HG02938 (cell line): ENCODE measurements at regions not wholly inside any gene's neighbourhood (a gene's known extent, or its start where the extent isn't known, plus 50 kb on each side); places are given as distances from the start of the nearest gene placed in this dataset.
"Not testable (repeated sequence)": the region's sequence is repeated elsewhere in the genome, so short reads cannot be mapped to it uniquely, and the experiment has no call there.

Experiments
- ATAC-seq: cut with Tn5 transposase; IDR thresholded peaks from one replicate; pipeline ENCODE4 v1.9.1; 2021; ENCODE audit warnings: mild to moderate bottlenecking, moderate library complexity; ENCODE audit not compliant: unreplicated experiment

DNA sequence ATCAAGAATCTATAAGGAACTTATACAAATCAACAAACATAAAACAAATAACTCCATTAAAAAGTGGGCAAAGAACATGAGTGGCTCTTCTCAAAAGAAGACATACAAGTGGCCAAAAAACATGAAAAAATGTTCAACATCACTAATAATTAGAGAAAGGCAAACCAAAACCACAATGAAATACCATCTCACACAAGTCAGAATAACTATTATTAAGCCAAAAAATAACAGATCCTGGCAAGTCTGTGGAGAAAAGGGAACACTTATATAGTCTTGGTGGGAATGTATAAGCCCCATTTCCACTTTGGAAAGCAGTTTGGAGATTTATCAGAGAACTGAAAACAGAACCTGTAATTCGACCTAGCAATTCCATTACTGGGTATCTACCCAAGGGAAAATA is 921.0 kb downstream of the KCNA4 start:
- no peak for ATAC-seq

DNA sequence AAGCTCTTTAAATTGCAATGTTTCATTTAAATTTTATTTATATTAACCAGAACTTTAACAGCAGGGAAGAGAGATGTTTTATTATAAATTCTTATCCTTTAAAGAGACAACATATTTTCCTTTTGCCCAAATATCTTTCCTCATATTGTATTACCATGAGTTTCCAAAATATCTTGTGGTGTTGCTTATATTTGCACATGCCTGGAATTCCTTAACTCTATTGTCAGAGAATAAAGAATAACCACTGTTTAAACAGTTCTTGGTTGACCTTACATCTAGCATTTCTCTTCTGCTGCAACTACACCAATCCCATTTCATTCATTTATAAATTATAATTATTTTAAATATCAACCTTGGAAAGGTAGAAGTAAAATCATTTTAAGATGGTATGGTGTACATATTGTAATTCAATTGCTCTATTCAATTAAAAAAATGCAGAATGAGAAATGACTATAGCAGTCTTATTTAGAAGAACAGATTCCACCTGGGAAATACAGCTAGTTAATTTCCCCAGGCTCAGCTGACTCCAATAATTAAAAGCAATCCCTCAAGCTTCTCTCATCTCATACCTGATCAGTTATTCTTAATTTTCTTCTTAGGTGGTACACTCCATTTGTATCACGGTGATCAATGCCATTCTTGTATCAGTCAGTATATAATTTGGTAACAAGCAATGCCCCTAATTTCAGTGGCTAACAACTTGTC is 923.3 kb downstream of the KCNA4 start:
- ATAC-seq = no peak

DNA sequence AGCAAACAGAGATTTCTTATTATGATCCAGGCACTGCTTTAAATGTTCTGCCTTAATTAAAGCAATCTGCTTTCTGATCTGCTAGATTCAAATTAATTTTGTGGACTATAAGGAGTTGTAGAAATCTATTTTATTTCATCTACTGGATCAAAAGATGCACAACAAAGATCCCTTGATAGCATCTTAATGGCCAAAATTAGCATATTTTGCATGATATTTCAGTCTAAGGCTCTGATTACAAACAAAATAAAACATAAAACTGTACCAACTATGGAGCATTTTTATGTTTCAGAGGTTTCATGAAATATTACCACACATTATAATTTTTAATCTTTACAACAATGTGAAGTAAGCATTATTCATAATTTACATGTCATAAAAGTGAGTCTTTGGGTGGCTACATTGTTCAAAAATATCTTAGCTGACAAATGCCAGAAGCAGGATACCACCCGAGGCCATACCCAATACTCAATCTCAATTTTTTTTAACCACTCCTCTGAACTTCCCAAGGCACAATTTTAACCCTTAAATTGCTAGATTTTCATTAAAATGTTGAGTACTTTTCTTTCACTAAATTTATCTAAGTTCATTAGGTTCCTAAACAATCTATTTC is 929.5 kb downstream of the KCNA4 start:
- no peak for ATAC-seq

DNA sequence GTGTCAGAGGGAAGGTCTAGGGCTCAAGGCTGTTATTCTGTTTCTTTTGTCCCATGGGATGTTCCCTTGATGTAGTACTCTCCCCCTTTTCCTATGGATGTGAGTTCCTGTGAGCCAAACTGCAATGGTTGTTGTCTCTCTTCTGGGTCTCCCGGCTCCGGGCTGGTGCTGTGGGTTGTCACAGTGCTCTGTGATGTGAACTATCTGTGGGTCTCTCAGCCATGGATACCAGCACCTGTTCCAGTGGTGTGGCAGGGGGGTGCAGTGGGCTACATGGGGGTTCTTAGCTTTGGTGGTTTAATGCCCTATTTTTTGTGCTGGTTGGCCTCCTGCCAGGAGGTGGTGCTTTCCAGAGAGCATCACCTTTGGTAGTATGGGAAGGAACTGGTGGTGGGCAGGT is 941.1 kb downstream of the KCNA4 start:
- ATAC-seq = no peak

DNA sequence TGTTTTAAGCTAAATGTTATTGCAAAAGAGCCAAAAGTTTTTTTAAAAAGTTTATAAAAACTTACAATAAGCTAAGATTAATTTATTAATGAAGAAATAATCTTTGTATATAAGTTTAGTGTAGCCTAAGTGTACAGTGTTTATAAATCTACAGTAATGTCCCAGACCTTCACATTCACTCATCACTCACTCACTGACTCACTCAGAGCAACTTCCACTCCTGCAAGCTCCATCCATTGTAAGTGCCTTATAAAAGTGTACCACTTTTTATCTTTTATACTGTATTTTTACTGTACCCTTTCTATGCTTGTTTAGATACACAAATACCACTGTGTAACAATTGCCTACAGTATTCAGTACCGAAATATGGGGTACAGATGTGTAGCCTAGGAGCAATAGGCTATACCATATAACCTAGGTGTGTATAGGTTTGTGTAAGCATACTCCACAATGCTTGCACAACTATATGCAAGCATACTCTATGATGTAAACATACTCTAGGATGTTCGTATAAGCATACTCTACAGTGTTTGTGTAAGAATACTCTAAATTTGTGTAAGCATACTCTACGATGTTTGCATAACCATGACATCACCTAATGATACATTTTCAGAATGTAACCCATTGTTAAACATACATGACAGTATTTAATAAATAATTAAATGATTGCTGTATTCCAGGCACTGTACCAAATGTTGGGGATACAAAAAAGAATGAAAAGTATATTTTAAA is 953.0 kb downstream of the KCNA4 start:
- no peak for ATAC-seq

DNA sequence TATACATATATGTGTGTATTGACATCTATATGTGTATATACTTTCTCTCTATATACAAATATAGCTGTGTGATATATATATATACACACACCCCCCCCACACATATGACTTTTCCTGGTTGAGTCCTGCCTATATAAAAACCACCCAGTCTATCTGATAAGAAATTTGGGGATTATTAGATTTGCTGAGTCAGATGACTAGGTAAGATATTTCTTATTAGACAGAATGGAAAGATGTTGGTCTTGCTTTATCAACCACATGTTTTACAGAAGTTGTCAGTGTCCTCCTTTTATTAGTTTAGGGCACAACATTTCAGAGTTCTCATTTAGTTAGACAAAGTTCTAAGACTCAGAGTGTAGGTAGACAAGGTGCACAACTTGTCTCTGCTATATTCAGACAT is 953.3 kb downstream of the METTL15 start:
- ATAC-seq = no peak

DNA sequence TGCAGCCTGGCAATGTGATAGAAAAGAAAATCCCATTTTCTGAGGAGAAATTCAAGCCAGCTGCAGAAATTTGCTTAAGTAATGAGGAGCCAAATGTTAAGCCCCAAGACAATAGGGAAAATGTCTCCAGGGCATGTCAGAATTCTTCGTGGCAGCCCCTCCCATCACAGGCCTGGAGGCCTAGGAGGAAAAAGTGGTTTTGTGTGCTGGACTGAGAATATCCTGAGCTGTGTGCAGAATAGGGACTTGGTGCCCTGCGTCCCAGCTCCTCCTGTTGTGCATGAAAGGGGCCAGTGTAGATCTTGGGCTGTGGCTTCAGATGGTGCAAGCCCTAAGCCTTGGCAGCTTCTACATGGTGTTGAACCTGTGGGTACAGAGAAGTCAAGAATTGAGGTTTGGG is 948.3 kb downstream of the METTL15 start:
- not testable (repeated sequence) for ATAC-seq

DNA sequence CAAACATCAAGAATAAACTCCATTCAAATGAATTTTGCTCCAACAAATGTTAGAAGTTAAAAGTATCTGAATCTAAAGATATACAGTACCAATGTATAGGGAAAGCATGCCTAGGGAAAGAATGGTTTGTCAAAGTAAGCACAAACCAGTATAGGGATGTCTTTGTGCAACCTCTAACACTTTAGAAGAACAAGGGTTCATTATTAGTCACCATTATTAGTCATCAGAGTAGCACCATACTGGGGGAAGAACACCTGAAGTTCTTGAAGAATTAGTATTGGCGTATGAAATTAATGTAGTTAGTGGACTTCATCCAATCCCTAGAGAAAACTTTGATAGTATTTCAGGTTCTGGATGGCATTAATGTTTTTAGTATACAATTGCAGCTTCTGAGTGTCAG is 943.7 kb downstream of the METTL15 start:
- ATAC-seq = no peak

DNA sequence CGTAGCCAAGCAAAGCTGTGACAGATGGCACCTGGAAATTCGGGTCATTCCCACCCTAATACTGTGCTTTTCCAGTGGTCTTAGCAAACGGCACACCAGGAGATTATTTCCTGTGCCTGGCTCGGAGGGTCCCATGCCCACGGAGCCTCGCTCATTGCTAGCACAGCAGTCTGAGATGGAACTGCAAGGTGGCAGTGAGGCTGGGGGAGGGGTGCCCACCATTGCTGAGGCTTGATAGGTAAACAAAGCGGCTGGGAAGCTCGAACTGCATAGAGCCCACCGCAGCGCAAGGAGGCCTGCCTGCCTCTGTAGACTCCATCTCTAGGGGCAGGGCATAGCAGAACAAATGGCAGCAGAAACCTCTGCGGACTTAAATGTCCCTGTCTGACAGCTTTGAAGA is 942.8 kb downstream of the METTL15 start:
- not testable (repeated sequence) for ATAC-seq

DNA sequence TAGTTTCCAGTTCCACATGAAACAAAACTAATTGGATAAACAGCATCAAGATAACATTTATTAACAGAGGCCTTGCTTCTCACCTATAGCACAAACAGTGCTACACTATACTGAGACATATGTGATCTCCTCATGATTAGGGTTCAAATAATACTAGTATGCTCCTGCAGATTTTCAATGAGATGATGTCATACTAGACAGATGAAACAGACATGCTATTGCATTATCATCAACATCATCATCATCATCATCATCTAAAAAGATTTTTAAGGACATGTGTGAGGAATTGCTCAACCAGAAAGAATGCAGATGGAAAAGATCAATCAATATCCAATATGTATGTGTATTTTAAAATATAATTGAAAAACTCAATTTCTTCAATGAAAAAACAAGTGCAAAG is 932.3 kb downstream of the METTL15 start:
- no peak for ATAC-seq

DNA sequence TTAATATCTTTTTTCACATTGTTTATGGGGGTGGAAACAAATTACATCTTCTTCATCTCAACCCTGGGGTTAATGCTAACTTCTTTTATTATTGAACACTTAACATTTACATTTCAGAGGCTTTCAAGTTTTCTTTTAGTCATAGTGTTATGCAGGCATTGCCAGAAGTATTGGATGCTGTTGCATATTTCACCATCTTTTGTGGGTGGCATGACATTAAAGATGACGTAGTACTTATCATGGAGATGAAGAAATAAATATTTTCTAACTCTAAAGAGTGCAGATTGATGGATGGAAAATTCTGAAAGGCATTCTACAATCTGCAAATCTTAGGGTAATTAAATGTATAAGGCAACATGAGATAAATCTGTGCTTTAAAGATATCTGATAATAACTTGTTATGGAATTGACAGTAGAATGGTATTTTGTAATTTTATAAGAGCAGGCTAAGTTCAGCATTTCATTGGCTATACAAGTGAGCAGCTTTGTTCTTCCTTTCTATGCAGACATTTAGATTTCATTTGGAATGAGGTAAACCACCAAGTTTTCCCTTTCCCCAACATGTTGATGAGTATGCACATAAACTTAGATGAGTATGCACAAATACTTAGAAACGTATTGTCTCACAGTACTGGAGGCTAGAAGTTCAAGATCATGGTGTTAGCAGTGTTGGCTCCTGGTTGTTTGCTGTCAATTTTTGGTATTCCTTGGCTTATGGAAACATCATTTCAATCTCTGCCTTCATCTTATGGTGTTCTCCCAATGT is 924.4 kb downstream of the METTL15 start:
- ATAC-seq = no peak

DNA sequence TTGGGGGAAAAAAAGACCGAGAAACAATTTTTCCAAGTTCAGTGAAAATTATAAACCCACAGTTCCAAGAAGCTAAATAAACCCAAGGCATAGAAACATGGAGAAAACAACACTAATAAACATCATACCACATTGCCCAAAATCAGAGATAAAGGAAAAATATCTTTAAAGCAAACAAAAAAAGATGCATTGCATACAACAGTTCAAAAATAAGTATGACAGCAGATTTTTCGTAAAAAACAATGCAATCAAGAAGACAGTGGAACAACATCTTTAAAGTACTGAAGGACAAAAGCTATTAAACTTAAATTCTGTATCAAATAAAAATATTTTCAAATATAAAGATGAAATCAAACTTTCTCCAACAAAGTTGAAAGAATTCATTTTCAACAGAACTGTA is 921.3 kb downstream of the METTL15 start:
- no peak for ATAC-seq

DNA sequence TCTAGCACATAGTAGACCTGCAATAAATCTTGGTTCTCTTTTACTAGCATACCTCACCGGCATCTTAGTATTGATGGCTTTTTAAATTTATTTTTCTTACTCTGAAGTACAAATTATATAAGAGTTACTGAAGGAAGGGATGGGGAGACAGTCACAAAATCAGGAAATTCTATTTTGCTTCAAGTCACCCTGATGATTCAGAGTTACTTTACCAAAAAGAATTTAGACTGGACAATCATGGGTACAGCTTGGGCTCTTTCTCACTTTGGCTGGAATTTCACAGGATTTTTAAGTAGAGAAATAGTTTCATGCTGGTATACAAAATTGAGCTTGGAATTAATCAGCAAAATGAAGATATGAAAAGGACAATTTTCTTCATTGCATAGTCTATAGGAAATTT is 919.2 kb downstream of the METTL15 start:
- ATAC-seq = no peak

DNA sequence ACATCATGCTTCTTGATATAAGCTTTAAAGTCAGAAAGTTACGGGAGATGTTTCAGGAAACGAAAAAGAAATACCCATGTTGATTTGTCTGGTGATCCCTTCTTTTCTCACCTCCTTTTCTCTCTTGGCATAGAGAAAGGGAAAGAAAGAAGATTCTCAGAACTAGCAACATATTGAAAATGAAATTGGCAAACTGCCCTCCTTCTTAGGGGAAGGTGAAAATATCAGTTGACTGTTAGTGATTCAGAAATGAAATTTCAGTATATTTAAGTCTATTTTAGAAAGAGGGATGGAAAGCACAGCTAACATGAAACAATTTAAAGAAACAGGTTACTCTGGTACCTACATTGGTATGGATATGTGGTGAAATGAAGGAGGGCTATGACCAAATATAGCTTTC is 918.1 kb downstream of the METTL15 start:
- no peak for ATAC-seq

DNA sequence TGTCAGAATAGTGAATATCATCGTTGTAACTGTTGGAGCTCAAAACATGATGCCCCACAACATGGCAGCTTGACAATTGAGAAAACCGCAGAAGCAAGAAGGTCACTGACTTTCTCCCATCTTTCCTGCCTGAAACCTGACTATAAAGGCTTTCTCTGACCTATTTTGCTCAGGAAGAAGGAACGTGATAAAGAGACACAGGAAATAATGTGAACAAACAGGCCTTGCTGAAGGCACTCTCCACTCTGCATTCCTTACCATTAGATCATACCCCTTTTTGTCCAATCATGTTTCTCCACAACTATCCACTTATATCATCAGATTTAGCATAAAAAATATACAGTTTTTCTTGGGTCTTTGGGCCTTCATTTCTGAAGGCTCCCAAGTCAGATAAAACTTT is 916.8 kb downstream of the METTL15 start:
- ATAC-seq = no peak

DNA sequence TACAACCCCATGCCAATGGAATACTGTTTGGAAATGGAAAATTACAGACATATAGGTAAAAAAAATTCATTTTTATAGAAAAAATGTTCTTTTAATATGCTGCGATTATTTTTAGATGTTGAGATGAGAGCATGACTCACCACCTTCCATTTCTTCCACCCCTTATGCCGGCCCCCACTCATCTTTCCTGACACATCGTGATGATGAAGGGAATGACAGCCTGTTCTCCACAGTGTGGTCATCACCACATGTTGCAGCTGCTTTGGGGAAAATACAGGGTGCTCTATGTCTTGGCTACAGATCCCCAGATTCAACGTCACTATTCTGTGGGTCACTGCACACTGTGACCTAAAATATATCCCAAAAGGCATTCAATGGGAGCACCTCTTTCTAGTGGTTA is 916.2 kb downstream of the METTL15 start:
- ATAC-seq = no peak

DNA sequence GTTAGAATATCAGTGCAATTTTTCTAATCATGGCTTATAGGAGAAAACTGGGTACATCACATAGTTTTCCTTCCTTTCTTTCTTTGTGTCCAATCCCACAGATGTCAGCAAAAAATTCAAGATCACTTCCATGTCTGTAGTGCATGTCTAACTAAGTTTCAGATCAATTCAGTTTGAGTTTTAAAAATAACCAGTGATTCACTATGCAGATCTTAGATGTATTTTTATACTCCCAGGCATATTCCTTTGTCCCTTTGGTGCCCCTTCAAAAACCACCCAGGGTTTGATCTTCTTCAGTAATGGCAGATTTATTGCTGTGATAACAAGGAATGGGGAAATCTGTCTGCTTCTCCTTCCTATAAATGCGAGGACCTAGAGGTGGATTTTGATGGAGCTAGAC is 915.6 kb downstream of the METTL15 start:
- no peak for ATAC-seq

DNA sequence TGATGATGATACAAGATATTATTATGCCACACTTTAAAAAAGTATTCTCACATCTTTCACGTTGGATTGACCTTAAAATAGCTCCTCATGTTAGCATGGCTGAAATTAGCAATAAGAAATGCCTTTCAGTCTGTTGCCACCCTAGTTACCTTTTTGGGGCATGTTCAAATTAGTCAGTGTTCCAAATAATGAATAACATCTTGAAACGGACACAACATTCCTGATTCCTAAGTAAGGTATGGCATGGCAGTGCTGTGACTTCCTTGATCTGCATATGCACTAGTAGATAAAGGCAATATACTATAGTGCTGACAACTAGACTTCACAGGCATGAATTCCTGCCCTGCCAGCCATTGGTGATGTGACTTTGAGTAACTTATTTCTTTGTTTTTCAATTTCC is 914.5 kb downstream of the METTL15 start:
- ATAC-seq = no peak

DNA sequence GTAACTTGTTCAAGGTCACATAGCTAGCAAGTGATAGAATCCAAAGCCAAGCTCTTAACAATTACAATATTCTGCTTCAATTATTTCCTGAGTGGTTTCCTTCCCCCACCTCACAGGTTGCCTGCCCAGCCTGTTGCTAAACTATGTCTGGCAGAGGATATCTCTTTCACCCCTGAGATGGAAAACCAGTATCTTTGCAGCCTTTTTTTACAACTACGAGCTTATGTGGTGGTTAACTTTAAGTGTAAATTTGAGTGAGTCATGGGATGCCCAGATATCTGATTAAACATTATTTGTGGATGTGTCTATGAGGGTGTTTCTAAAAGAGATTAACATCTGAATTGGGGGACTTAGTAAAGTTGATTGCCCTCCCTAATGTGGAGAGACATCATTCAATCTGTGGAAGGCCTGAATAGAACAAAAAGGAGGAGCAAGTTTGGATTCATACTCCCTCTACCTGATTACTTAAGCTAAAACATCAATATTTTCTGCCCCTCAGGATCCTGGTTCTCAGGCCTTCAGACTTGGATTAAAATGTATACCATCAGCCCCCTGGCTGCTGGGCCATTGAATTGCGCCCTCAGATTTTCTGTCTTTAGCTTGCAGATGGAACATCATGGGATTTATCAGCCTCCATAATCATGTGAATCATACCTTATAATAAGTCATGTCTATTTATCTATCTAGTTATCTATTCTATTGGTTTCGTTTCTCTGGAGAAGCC is 911.9 kb downstream of the METTL15 start:
- ATAC-seq = no peak

DNA sequence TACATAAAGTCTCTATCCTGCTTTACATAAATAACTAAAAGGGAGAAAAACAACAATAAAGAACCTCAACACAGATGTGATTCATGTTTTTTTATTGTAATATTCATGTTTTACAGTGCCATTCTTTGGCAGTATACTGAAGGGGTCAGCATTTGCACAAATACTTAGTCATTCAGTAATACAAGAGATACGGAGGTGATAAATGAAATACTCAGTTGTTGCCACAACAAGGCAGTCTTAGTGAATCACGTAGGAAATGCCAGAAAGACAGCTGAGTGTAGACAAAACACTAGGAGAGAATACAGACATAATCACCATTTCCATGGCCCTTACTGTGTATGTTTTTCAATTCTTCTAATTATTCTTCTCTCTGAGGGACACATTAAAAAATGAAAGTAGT is 910.4 kb downstream of the METTL15 start:
- no peak for ATAC-seq

DNA sequence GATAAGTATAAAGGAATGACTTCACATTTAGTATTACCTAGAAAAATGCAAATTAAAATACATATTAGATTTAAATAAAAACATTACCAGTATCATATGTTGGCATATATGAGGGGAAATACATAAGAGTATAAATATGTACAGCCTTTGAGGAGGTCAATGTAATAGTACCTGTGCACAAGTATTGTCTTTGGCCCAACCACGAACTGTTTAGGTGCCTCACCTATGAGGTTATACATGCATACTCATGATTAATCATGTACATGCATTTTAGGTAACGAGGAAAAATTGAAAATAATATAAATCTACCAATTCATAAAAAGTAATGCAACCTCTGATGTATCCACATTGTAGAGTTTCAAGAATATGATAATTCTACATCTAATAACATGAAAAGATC is 909.8 kb downstream of the METTL15 start:
- ATAC-seq = no peak
